Activated naive CD4-positive, alpha-beta T cell treated with anti-CD3 and anti-CD28 coated beads, Interleukin-2, amount 50 U/mL, for 72 hours (primary cell): ENCODE measurements at regions not wholly inside any gene's neighbourhood (a gene's known extent, or its start where the extent isn't known, plus 50 kb on each side); places are given as distances from the start of the nearest gene placed in this dataset.
"Not testable (repeated sequence)": the region's sequence is repeated elsewhere in the genome, so short reads cannot be mapped to it uniquely, and the experiment has no call there.

Experiments
- ATAC-seq, 2 donors: fragments of 150-1000 bp; cut with Tn5 transposase; 2 replicates each; pipeline ENCODE4 v1.10.0; 2021; ENCODE audit warnings: mild to moderate bottlenecking in 2 of 2, moderate library complexity in 2 of 2
- DNase-seq, 2 donors: peaks; one replicate each; pipeline ENCODE4 v3.0.0; 2021 to 2022; ENCODE audit warnings: low spot score in 2 of 2
- H3K27ac Mint-ChIP-seq, 2 donors: one replicate each; pipeline ENCODE4 v1.8.0; 2022; ENCODE audit warnings: mild to moderate bottlenecking in 2 of 2, mixed read lengths in 2 of 2
- H3K36me3 Mint-ChIP-seq, 2 donors: one replicate each; pipeline ENCODE4 v1.8.0; 2022; ENCODE audit warnings: mixed read lengths in 2 of 2
- H3K9me3 Mint-ChIP-seq, 2 donors: one replicate each; pipeline ENCODE4 v1.8.0; 2022; ENCODE audit warnings: mixed read lengths in 2 of 2

GRCh38 chr12:13339091-13339490 lies 142.6 kb downstream of the EMP1 start:
- DNase-seq (no peak), ATAC-seq (no peak)
- no peaks in the 10 kb centered on the region for H3K36me3 Mint-ChIP-seq
- no peak overlapping the region for H3K27ac Mint-ChIP-seq
- peaks cover 3% of the 10 kb centered on the region in 2 donors for H3K9me3 Mint-ChIP-seq

- no peak for ATAC-seq
- no peak overlapping the region for H3K27ac Mint-ChIP-seq
Measured at GRCh38 chr12:13337791-13338190, 141.3 kb downstream of the EMP1 start.

GRCh38 chr12:13336216-13336615 lies 139.7 kb downstream of the EMP1 start:
- Mint-ChIP-seq H3K9me3 (peaks cover 0 to 3% of the 10 kb centered on the region in 2 donors), H3K27ac (no peak overlapping the region), H3K36me3 (no peaks in the 10 kb centered on the region)
- ATAC-seq, result no peak
- no peak for DNase-seq

More at GRCh38 chr12:13337791-13338190, 141.3 kb downstream of the EMP1 start:
- Mint-ChIP-seq H3K9me3 (peaks cover 3% of the 10 kb centered on the region in 2 donors), H3K36me3 (no peaks in the 10 kb centered on the region)
- DNase-seq, result no peak

GRCh38 chr12:13328535-13328934 lies 132.0 kb downstream of the EMP1 start:
- Mint-ChIP-seq H3K27ac (no peak overlapping the region), H3K36me3 (no peaks in the 10 kb centered on the region), H3K9me3 (peaks cover 0 to 3% of the 10 kb centered on the region in 2 donors)
- DNase-seq (no peak), ATAC-seq (no peak)

- DNase-seq, result no peak
- no peak overlapping the region for H3K27ac Mint-ChIP-seq
- ATAC-seq, result no peak
- H3K9me3 Mint-ChIP-seq, result no peaks in the 10 kb centered on the region
- H3K36me3 Mint-ChIP-seq, result no peaks in the 10 kb centered on the region
Measured at GRCh38 chr12:13326076-13326475, 129.6 kb downstream of the EMP1 start.

GRCh38 chr12:13325037-13325436 lies 128.5 kb downstream of the EMP1 start:
- not testable (repeated sequence) for H3K9me3 Mint-ChIP-seq, H3K36me3 Mint-ChIP-seq, H3K27ac Mint-ChIP-seq, ATAC-seq, DNase-seq

- H3K36me3 Mint-ChIP-seq, result no peaks in the 10 kb centered on the region
- DNase-seq (no peak), ATAC-seq (no peak)
- H3K9me3 Mint-ChIP-seq, result no peaks in the 10 kb centered on the region
- H3K27ac Mint-ChIP-seq, result no peak overlapping the region
Measured at GRCh38 chr12:13318231-13319015, 121.9 kb downstream of the EMP1 start.

- DNase-seq, result no peak
- Mint-ChIP-seq H3K9me3 (no peaks in the 10 kb centered on the region), H3K27ac (no peak overlapping the region), H3K36me3 (no peaks in the 10 kb centered on the region)
- ATAC-seq, result no peak
Measured at GRCh38 chr12:13316587-13317246, 120.2 kb downstream of the EMP1 start.

GRCh38 chr12:13313886-13314285 lies 117.4 kb downstream of the EMP1 start:
- no peaks in the 10 kb centered on the region for H3K36me3 Mint-ChIP-seq
- H3K9me3 Mint-ChIP-seq, result no peaks in the 10 kb centered on the region
- no peak for DNase-seq
- no peak for ATAC-seq
- H3K27ac Mint-ChIP-seq, result no peak overlapping the region

- no peaks in the 10 kb centered on the region for H3K36me3 Mint-ChIP-seq
- no peak overlapping the region for H3K27ac Mint-ChIP-seq
- ATAC-seq, result no peak
- no peak for DNase-seq
- H3K9me3 Mint-ChIP-seq, result no peaks in the 10 kb centered on the region
Measured at GRCh38 chr12:13311551-13311950, 115.0 kb downstream of the EMP1 start.

- DNase-seq, result no peak
- H3K36me3 Mint-ChIP-seq, result no peaks in the 10 kb centered on the region
- ATAC-seq, result no peak
- H3K27ac Mint-ChIP-seq, result no peak overlapping the region
- H3K9me3 Mint-ChIP-seq, result peaks cover 0 to 6% of the 10 kb centered on the region in 2 donors
Measured at GRCh38 chr12:13307143-13307816, 110.8 kb downstream of the EMP1 start.

GRCh38 chr12:13304924-13305323 lies 108.4 kb downstream of the EMP1 start:
- Mint-ChIP-seq H3K9me3 (peaks cover 0 to 6% of the 10 kb centered on the region in 2 donors), H3K36me3 (no peaks in the 10 kb centered on the region), H3K27ac (no peak overlapping the region)
- no peak for ATAC-seq
- DNase-seq, result no peak

- no peak for DNase-seq
- peaks cover 0 to 6% of the 10 kb centered on the region in 2 donors for H3K9me3 Mint-ChIP-seq
- H3K27ac Mint-ChIP-seq, result no peak overlapping the region
- no peaks in the 10 kb centered on the region for H3K36me3 Mint-ChIP-seq
- no peak for ATAC-seq
Measured at GRCh38 chr12:13299457-13299856, 102.9 kb downstream of the EMP1 start.

- Mint-ChIP-seq H3K9me3 (no peaks in the 10 kb centered on the region), H3K27ac (no peak overlapping the region), H3K36me3 (no peaks in the 10 kb centered on the region)
- ATAC-seq (no peak), DNase-seq (no peak)
Measured at GRCh38 chr12:13293096-13293495, 96.6 kb downstream of the EMP1 start.

GRCh38 chr12:13289653-13290289 lies 93.2 kb downstream of the EMP1 start:
- DNase-seq (no peak), ATAC-seq (no peak)
- Mint-ChIP-seq H3K36me3 (no peaks in the 10 kb centered on the region), H3K27ac (no peak overlapping the region), H3K9me3 (no peaks in the 10 kb centered on the region)

- Mint-ChIP-seq H3K9me3 (no peaks in the 10 kb centered on the region), H3K36me3 (no peaks in the 10 kb centered on the region), H3K27ac (no peak overlapping the region)
- DNase-seq (no peak), ATAC-seq (no peak)
Measured at GRCh38 chr12:13288937-13289652, 92.6 kb downstream of the EMP1 start.
